C1 segment of cervical spinal cord (tissue), 14 donors: ENCODE measurements at regions not wholly inside any gene's neighbourhood (a gene's known extent, or its start where the extent isn't known, plus 50 kb on each side); places are given as distances from the start of the nearest gene placed in this dataset.

Source experiments
- DNase-seq, 14 donors: peaks; one replicate each; lab custom pipeline; 2025; lab: John Stamatoyannopoulos, UW

- DNase-seq: no peak
Observed at GRCh38 chr17:69884356-69884755, 190.7 kb upstream of the KCNJ16 start.

- DNase-seq: no peak
Observed at GRCh38 chr17:69884846-69885245, 190.2 kb upstream of the KCNJ16 start.

DNA sequence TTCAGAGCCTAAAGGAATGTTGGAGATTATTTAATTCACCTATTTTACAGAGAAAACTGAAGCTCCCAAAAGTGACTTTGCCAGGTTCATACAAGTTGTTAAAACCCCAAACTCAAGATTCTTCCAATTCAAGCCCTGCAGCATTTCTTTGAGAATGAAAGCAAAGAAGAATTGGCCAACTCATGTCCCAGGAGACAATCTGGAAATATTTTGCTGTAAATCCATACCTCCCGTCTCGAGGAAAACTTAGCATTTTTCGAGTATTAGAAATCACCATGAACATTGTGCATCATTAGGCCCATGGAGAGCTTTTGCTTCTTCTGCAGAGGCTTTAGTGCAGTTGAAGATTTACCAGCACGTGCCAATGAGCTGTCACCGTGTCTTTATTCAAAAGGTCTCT, 176.4 kb upstream of the KCNJ16 start:
- DNase-seq: no peak

- no peak for DNase-seq
Observed at GRCh38 chr17:69900101-69900500, 174.9 kb upstream of the KCNJ16 start.

GRCh38 chr17:69900829-69901228, 174.2 kb upstream of the KCNJ16 start:
- no peak for DNase-seq

DNA sequence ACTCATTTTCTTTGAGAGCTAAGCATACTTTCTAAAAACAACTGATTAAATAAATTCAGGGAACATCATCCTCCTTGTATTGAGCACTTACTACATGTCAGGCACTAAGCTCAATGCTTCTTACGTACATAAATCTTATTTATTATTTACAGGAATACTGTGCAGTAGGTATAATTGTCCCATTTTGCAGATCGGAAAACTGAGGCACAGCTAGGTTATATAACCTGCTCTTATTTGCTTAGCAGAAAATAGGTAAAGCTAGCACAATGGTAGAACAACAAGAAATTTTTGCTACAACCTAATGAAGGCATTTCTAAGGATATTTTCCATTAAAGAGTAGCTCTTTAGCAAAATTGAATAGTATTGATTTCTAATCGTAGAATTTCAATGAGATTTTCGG, 168.7 kb upstream of the KCNJ16 start:
- DNase-seq: no peak

GRCh38 chr17:69907132-69907847, 167.7 kb upstream of the KCNJ16 start:
- DNase-seq: no peak

DNA sequence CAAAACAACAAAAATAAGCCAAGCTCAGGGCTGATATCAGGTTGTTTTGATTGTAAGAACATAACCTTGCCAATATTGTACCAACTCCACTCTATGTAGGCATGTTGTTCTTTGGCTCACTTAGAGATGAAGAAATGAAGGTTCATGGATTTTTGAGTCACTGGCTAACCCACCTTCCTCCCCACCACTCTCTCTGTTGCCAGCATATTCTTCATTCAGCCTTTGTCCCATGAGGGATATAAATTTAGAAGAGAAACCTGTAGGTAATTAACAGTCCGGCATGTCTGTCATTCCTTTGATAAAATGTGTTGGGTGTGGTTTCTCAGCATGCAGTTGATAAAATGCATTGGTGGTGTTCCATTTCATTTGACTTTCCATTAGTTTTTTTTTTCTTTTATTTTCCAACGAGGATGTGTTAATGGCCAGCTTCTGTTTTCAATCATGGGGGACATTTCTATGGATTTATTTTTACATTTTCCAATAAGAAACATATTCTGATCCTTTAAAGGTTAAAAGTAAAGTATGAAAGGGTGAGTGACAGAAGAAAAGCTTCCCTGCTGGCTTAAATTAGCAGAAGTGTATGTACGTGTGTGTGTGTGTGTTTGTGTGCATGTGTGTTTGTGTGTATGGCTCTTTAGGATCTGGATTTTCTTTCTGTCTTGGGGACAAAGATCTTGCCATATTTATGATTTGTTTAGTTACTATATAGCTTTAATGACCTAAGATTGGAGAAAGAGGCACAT, 166.2 kb upstream of the KCNJ16 start:
- DNase-seq: no peak

DNA sequence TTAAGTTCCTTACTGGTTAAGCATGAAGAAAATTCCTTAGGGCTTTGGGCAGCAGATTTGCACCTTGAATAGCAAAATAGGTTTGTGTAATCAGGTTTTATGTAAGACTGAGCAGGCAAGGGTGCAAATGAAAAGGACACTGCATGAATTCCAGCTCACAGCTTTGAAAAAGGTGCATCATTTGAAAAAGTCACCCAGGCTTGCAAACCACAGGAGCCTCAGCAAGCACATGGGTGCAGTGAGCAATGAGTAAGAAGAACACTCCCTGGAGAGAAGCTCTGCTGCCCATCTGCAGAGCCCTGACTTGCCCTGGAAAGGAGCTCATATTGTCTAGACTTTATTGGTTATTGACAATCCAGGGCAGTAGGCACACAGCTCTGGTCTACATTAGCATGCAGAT, 165.6 kb upstream of the KCNJ16 start:
- no peak for DNase-seq

- DNase-seq: no peak
Observed at GRCh38 chr17:69912805-69913204, 162.2 kb upstream of the KCNJ16 start.

GRCh38 chr17:69913216-69913615, 161.8 kb upstream of the KCNJ16 start:
- DNase-seq: no peak

DNA sequence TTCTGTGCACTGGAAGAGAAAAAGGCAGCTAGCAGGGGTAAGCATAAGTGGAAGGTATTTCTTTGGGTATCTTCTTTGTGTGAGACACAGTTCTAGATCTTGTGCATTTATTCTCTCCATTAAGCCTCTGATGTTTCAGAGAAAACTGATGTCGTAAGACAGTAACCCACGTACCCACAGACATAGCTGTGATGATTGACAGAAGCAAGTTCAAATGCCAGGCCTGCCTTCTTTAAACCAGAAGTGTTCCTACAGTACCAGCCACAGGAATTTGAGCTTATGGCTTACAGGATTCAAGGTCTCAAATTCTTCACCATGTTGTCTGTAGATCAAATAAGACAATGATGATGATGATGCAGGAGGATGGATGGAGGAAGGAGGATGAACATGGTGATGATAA, 161.4 kb upstream of the KCNJ16 start:
- no peak for DNase-seq

DNA sequence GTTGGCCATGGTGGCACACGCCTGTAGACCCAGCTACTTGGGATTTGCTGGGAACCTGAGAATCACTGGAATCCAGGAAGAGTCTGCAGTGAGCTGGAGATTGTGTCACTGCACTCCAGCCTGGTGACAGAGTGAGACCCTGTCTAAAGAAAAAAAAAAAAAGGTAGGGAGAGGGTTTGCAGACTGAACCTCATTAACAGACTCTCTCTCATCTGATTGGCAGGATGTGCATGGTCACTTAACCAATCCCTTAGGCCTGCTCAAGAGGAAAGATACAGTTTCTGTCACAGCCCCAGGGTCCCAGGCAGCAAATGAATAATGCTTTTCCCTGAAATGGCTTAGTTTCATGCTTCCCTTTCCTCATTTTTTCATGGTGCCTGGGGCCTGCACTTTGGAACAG, 160.5 kb upstream of the KCNJ16 start:
- no peak for DNase-seq

DNA sequence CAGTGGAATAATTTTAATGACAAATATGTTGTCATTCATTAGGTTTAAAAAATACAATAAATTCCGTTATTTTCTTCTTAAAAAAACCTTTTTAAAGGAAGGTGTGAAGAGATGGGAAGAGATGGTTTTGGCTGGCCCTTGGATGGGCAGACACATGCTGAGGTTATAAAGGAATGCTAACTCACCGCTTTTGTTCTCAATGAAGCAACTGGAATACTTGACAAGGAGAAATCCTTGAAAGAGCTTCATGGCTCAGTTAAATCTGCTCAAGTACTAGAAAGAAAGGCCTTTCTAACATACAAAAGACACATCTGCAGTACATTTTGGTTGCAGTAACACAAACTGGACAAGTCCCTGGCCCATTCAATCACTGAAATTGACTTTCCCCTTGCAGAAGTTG, 158.3 kb upstream of the KCNJ16 start:
- DNase-seq: no peak

DNA sequence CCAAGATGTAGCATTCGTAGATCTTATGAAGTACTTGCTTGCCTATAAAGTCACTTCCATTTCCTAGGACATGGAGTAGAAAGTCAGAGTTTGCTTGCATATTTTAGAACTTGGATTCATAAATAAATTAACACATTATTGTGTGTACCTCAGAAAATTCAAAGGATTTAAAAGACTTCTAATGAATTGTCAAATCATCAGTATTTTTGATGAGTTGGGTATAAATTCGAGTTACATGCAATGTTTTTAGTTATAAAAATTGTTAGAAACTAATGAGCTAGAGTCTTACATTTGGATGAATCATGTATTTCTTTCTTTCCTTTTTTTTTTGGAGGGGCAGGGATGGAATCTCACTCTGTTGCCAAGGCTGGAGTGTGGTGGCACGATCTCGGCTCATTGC, 156.9 kb upstream of the KCNJ16 start:
- no peak for DNase-seq

DNA sequence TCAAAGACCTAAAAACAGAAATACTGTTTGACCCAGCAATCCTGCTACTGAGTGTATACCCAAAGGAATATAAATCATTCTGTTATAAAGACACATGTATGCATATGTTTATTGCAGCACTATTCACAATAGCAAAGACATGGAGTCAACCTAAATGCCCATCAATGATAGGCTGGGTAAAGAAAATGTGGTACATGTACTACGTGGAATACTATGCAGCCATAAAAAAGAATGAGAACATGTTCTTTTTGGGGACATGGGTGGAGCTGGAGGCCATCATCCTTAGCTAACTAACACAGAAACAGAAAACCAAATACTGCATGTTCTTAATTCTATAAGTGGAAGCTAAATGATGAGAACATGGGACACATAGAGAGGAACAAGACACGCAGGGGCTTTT, 155.2 kb upstream of the KCNJ16 start:
- DNase-seq: no peak

- no peak for DNase-seq
Observed at GRCh38 chr17:69921046-69921445, 154.0 kb upstream of the KCNJ16 start.

DNA sequence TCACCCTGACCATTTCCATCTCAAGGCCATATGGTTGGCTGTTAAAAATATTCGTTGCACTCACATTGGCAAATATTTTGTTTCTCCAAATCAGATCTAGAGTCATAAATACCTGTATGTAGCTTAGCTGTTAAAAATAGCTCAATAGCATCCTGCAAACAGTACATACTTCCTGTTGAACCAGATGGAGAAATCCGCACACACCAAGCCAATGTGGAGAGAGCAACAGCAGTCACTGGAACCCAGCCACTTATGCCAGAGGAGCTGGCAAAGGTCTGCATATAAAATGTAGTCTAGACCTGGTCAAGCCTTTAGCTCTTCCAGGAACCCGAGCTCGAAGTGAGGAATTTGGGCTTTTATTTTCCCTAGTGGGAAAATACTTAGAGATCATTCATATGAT, 146.4 kb upstream of the KCNJ16 start:
- DNase-seq: peak in 1 of 14 donors; percentile 7

- no peak for DNase-seq
Observed at GRCh38 chr17:69936996-69937395, 138.0 kb upstream of the KCNJ16 start.

- no peak for DNase-seq
Observed at GRCh38 chr17:69943058-69943457, 132.0 kb upstream of the KCNJ16 start.

DNA sequence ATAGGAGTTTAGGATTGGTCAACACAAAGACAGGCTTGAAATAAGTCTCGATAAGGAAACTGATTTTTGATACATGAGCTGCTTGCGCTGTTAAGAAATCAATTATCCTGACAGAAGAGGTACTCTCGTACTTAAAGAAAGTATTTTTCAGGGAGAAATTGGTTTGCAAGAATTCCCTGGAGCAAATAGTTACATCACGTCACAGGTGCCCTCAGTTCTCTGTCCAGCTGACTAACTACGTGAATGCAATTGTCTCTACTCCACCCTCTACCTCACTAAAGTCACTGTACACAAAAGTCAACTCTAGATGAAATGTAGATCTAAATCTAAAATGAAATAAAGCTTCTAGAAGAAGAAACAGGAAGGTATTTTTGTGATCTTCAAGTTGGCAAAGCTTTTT, 130.6 kb upstream of the KCNJ16 start:
- no peak for DNase-seq

- DNase-seq: no peak
Observed at GRCh38 chr17:69945698-69946185, 129.3 kb upstream of the KCNJ16 start.

GRCh38 chr17:69947027-69947759, 127.8 kb upstream of the KCNJ16 start:
- no peak for DNase-seq
